A549 (cell line): ENCODE measurements at regions not wholly inside any gene's neighbourhood (a gene's known extent, or its start where the extent isn't known, plus 50 kb on each side); places are given as distances from the start of the nearest gene placed in this dataset.

Source experiments
- ATAC-seq, 2 experiments: fragments of 200-7000 bp in 1 of 2; fragments of >200 bp in 1 of 2; cut with Nextera tagmentation in 1 of 2; cut with Tn5 transposase in 1 of 2; 3 replicates each; pipeline versions ENCODE4 v1.8.0 to v1.9.1; 2018 to 2020; ENCODE audit warnings: mild to moderate bottlenecking in 1 of 2, moderate library complexity in 1 of 2
- CTCF ChIA-PET: fragments of 300-600 bp; sonication (Branson Sonifier 250); formaldehyde crosslinking; extraction: SDS; loops from one replicate; lab custom pipeline; 2021; ENCODE audit warnings: antibody characterized with exemption, inconsistent platforms; lab: Yijun Ruan, JAX
- POLR2A ChIA-PET: fragments of 350-600 bp; formaldehyde crosslinking; extraction: SDS; loops from one replicate; lab custom pipeline; 2021; ENCODE audit warnings: antibody characterized with exemption, inconsistent platforms; lab: Yijun Ruan, JAX
- DNase-seq, 2 experiments: peaks; one replicate each; pipeline versions ENCODE4 v3.0.0 to v3.0.0-alpha.2; 2011 to 2016; ENCODE audit warnings: low read depth in 1 of 2, low spot score in 1 of 2
- FAIRE-seq: peaks from 2 replicates; lab custom pipeline; 2011; peaks lifted over from hg19 to GRCh38; lab: Jason Lieb, UNC
- H3K27ac ChIP-seq, 2 experiments: fragments of >200 bp; sonication (Bioruptor Twin); formaldehyde crosslinking; 3 replicates each; pipeline ENCODE4 v1.5.1; 2016 to 2017
- H3K4me1 ChIP-seq: fragments of >200 bp; sonication (Bioruptor Twin); formaldehyde crosslinking; 3 replicates; pipeline ENCODE4 v1.6.1; 2016
- H3K4me2 ChIP-seq: fragments of >200 bp; sonication (Bioruptor Twin); formaldehyde crosslinking; 3 replicates; pipeline ENCODE4 v1.6.1; 2016
- H3K4me3 ChIP-seq: fragments of >200 bp; sonication (Bioruptor Twin); formaldehyde crosslinking; 3 replicates; pipeline ENCODE4 v1.5.1; 2016
- H3K9me3 ChIP-seq: fragments of >200 bp; sonication (Bioruptor Twin); formaldehyde crosslinking; 3 replicates; pipeline ENCODE4 v1.6.1; 2016
- BHLHE40 ChIP-seq: IDR thresholded peaks from 2 replicates; pipeline ENCODE4 v1.6.1; 2012; ENCODE audit warnings: low read depth, low read length, inconsistent platforms
- CEBPB ChIP-seq, 2 experiments: fragments of >200 bp in 1 of 2; sonication (Bioruptor Twin) in 1 of 2; formaldehyde crosslinking in 1 of 2; IDR thresholded peaks; 2 replicates each; pipeline ENCODE4 v1.6.1; 2012 to 2016
- CHD2 ChIP-seq: fragments of 150-350 bp; IDR thresholded peaks from 2 replicates; pipeline ENCODE4 v1.6.1; 2014; ENCODE audit warnings: low read length; ENCODE audit not compliant: partially characterized antibody
- CHD4 ChIP-seq: fragments of 200-600 bp; sonication (generic); IDR thresholded peaks from 2 replicates; pipeline ENCODE4 v1.6.1; 2016; ENCODE audit warnings: antibody characterized with exemption, mild to moderate bottlenecking, borderline replicate concordance
- E2F6 ChIP-seq: IDR thresholded peaks from 2 replicates; pipeline ENCODE4 v1.6.1; 2012; ENCODE audit warnings: low read depth, borderline replicate concordance
- EHF ChIP-seq: fragments of 250-450 bp; sonication (Bioruptor Pico); IDR thresholded peaks from 2 replicates; pipeline ENCODE4 v1.5.0; 2020; ENCODE audit warnings: mild to moderate bottlenecking
- ESRRA ChIP-seq: fragments of 150-350 bp; IDR thresholded peaks from 2 replicates; pipeline ENCODE4 v1.6.1; 2014; ENCODE audit warnings: mild to moderate bottlenecking, low read length, borderline replicate concordance
- FOXS1 ChIP-seq: fragments of 250-450 bp; sonication (Bioruptor Pico); IDR thresholded peaks from 2 replicates; pipeline ENCODE4 v1.5.0; 2020; ENCODE audit warnings: mild to moderate bottlenecking, moderate library complexity
- HEYL ChIP-seq: fragments of 250-450 bp; sonication (Bioruptor Pico); IDR thresholded peaks from 2 replicates; pipeline ENCODE4 v1.8.0; 2021; ENCODE audit warnings: mild to moderate bottlenecking, moderate library complexity
- HOXA7 ChIP-seq: fragments of 250-450 bp; sonication (Bioruptor Pico); IDR thresholded peaks from 2 replicates; pipeline ENCODE4 v1.5.0; 2020; ENCODE audit warnings: mild to moderate bottlenecking, moderate library complexity
- MYC ChIP-seq: IDR thresholded peaks from 2 replicates; pipeline ENCODE4 v1.6.1; 2012; ENCODE audit warnings: mild to moderate bottlenecking, inconsistent platforms, low read length, improper control_type of control experiment, borderline replicate concordance
- NFE2L2 ChIP-seq: fragments of 150-350 bp; conservative IDR thresholded peaks from 2 replicates; pipeline ENCODE4 v1.6.1; 2014; ENCODE audit warnings: low read length
- POLR2AphosphoS2 ChIP-seq: conservative IDR thresholded peaks from 2 replicates; pipeline ENCODE4 v1.6.1; 2012; ENCODE audit warnings: low read length, improper control_type of control experiment, inconsistent platforms
- RAD21 ChIP-seq, 2 experiments: fragments of >200 bp in 1 of 2; sonication (Bioruptor Twin) in 1 of 2; formaldehyde crosslinking in 1 of 2; IDR thresholded peaks in 1 of 2; conservative IDR thresholded peaks in 1 of 2; 2 replicates in 1 of 2; 3 replicates in 1 of 2; pipeline ENCODE4 v1.6.1; 2012 to 2018; ENCODE audit warnings: inconsistent platforms in 1 of 2
- RARB ChIP-seq: fragments of 250-450 bp; sonication (Bioruptor Pico); IDR thresholded peaks from 2 replicates; pipeline ENCODE4 v1.8.0; 2021; ENCODE audit warnings: mild to moderate bottlenecking, moderate library complexity
- REST ChIP-seq: fragments of 200-600 bp; sonication (generic); IDR thresholded peaks from 2 replicates; pipeline ENCODE4 v1.6.1; 2016; ENCODE audit warnings: antibody characterized with exemption, mild to moderate bottlenecking, moderate library complexity
- RFX5 ChIP-seq: fragments of 450-650 bp; IDR thresholded peaks from 2 replicates; pipeline ENCODE4 v1.7.1; 2014; ENCODE audit warnings: antibody characterized with exemption, mild to moderate bottlenecking, moderate library complexity
- SMC3 ChIP-seq: fragments of >200 bp; sonication (Bioruptor Twin); formaldehyde crosslinking; IDR thresholded peaks from 3 replicates; pipeline ENCODE4 v1.6.1; 2018; ENCODE audit warnings: inconsistent platforms
- USF2 ChIP-seq: fragments of 450-650 bp; IDR thresholded peaks from 2 replicates; pipeline ENCODE4 v1.6.1; 2014; ENCODE audit warnings: antibody characterized with exemption
- ZC3H11A ChIP-seq: fragments of 450-650 bp; IDR thresholded peaks from 2 replicates; pipeline ENCODE4 v1.6.1; 2014; ENCODE audit warnings: antibody characterized with exemption, mild to moderate bottlenecking
- ZSCAN20 ChIP-seq: fragments of 250-450 bp; sonication (Bioruptor Pico); IDR thresholded peaks from 2 replicates; pipeline ENCODE4 v1.8.0; 2022; ENCODE audit warnings: mild to moderate bottlenecking, moderate library complexity
- WGBS: methylation state at CpG from one replicate; pipeline ENCODE4 v1.1.6; 2017; ENCODE audit errors: missing lambda C conversion rate; 5-methylcytosine and 5-hydroxymethylcytosine counted together

- no peak overlapping the region for H3K27ac ChIP-seq
- ChIA-PET POLR2A (no interaction called here), CTCF (no interaction called here)
- no peak for ATAC-seq
- no peak for FAIRE-seq
- WGBS = 69% methylated on average over 1 of the region's 1 CpG
- H3K9me3 ChIP-seq = no peaks in the 10 kb centered on the region
- H3K4me3 ChIP-seq = no peak overlapping the region
- H3K4me1 ChIP-seq = no peaks in the 10 kb centered on the region
- TF ChIP-seq SMC3 (no peak), REST (no peak), ZSCAN20 (CRISPR knock-in tag) (no peak), CEBPB (IDR thresholded peaks at IDR 0.05) (no peak), CHD2 (no peak), RFX5 (no peak), RAD21 (conservative IDR thresholded peaks at IDR 0.05 in 1 of 2, IDR thresholded peaks at IDR 0.05 in 1 of 2) (no peak), POLR2AphosphoS2 (no peak)
- no peak overlapping the region for H3K4me2 ChIP-seq
- no peak for DNase-seq
Observed at GRCh38 chr5:18333841-18334240, 699.6 kb downstream of the TAF11L14 start.

GRCh38 chr5:18334949-18335348, 700.7 kb downstream of the TAF11L14 start:
- no peak overlapping the region for H3K4me2 ChIP-seq
- ChIA-PET CTCF (no interaction called here), POLR2A (no interaction called here)
- no peak overlapping the region for H3K4me3 ChIP-seq
- TF ChIP-seq FOXS1 (CRISPR knock-in tag) = no peak
- no peak for TF ChIP-seq MYC
- no peak for TF ChIP-seq CEBPB (IDR thresholded peaks at IDR 0.05)
- no peak for TF ChIP-seq NFE2L2
- no peak for TF ChIP-seq EHF (CRISPR knock-in tag)
- TF ChIP-seq POLR2AphosphoS2 = no peak
- ATAC-seq = no peak
- H3K4me1 ChIP-seq = no peaks in the 10 kb centered on the region
- WGBS = 31% methylated on average over 5 of the region's 5 CpGs
- no peak for FAIRE-seq
- H3K27ac ChIP-seq = no peak overlapping the region
- H3K9me3 ChIP-seq = no peaks in the 10 kb centered on the region
- DNase-seq = no peak

- no peak overlapping the region for H3K27ac ChIP-seq
- ChIA-PET CTCF (no interaction called here), POLR2A (no interaction called here)
- H3K9me3 ChIP-seq = no peaks in the 10 kb centered on the region
- no peak overlapping the region for H3K4me3 ChIP-seq
- no peak for ATAC-seq
- TF ChIP-seq ZC3H11A (no peak), USF2 (no peak), CHD4 (no peak), RARB (CRISPR knock-in tag) (no peak), ESRRA (no peak), EHF (CRISPR knock-in tag) (no peak)
- no peak overlapping the region for H3K4me2 ChIP-seq
- no peak for DNase-seq
- no peak for FAIRE-seq
- no peaks in the 10 kb centered on the region for H3K4me1 ChIP-seq
- WGBS = 46% methylated on average over 3 of the region's 3 CpGs
Observed at GRCh38 chr5:18354828-18355227, 720.6 kb downstream of the TAF11L14 start.

- FAIRE-seq (no peak), ATAC-seq (no peak), DNase-seq (no peak)
- Histone ChIP-seq H3K4me2 (no peak overlapping the region), H3K4me1 (no peaks in the 10 kb centered on the region), H3K27ac (no peak overlapping the region), H3K4me3 (no peak overlapping the region), H3K9me3 (no peaks in the 10 kb centered on the region)
- 58% methylated on average over 4 of the region's 4 CpGs for WGBS
- ChIA-PET POLR2A (no interaction called here), CTCF (no interaction called here)
- TF ChIP-seq USF2 (no peak), E2F6 (no peak), RARB (CRISPR knock-in tag) (no peak), BHLHE40 (no peak), CHD4 (no peak), HEYL (CRISPR knock-in tag) (no peak), HOXA7 (CRISPR knock-in tag) (no peak), REST (no peak), RFX5 (no peak)
Observed at GRCh38 chr5:18357486-18357885, 723.2 kb downstream of the TAF11L14 start.
